A673 (cell line): ENCODE measurements at regions not wholly inside any gene's neighbourhood (a gene's known extent, or its start where the extent isn't known, plus 50 kb on each side); places are given as distances from the start of the nearest gene placed in this dataset.

Experiments used
- CTCF ChIP-seq: fragments of 300-800, 200-600 bp; sonication (generic); conservative IDR thresholded peaks from 2 replicates; pipeline ENCODE4 v1.5.1; 2017; ENCODE audit warnings: low read depth, mild to moderate bottlenecking, antibody characterized with exemption, low read length, moderate library complexity, mixed read lengths
- EZH2 ChIP-seq: fragments of 200-600 bp; sonication (generic); IDR thresholded peaks from 2 replicates; pipeline ENCODE4 v1.6.1; 2017; ENCODE audit warnings: borderline replicate concordance, low read depth, mild to moderate bottlenecking, mixed read lengths, antibody characterized with exemption, low read length; ENCODE audit not compliant: poor library complexity, severe bottlenecking

GRCh38 chr12:29991924-29992323, 208.2 kb upstream of the TMTC1 start:
- TF ChIP-seq CTCF (no peak), EZH2 (no peak)
